ENCODE measurements at regions not wholly inside any gene's neighbourhood (a gene's known extent, or its start where the extent isn't known, plus 50 kb on each side); places are given as distances from the start of the nearest gene placed in this dataset.

DNA sequence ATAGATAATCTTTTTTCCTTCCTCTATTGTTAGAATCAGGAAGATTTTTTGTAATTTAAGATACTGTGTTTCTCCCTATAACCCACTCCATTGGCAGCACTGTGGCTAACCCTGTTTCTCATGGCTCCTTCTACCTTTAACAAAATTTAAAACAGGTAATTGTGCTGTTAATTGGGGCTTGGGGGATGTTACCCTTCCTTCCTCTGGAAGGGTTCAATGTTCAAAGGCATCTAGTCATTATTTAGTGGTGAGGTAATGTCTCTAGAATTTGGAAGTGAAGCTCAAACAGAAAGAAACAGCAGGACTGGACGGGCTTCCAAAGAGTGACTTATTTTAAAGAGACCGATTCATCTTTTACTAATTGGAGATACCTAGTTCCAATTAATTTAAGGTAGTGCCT, 166.4 kb downstream of the TRIML1 start:
- TF ChIP-seq CTCF (IDR thresholded peaks at IDR 0.05), result no peak
- no peak for TF ChIP-seq POLR2A (IDR thresholded peaks at IDR 0.05)
- DNase-seq (ENCODE audit: low spot score in 2 of 2), result no peak
- intact Hi-C loops (cut with DNase I; ENCODE audit: low total_unique reads), result no loop called here
- 50 to 52% methylated on average over 2 of the region's 2 CpGs for WGBS, 2 donors
- no peak overlapping the region for H3K4me3 ChIP-seq (ENCODE audit: low read depth, poor library complexity, severe bottlenecking)

- intact Hi-C loops (cut with DNase I; ENCODE audit: low total_unique reads), result no loop called here
- WGBS, 2 donors, result 79 to 84% methylated on average over 4 of the region's 4 CpGs
- H3K4me3 ChIP-seq (ENCODE audit: low read depth, poor library complexity, severe bottlenecking), result no peak overlapping the region
- no peak for DNase-seq (ENCODE audit: low spot score in 2 of 2)
- TF ChIP-seq CTCF (IDR thresholded peaks at IDR 0.05) (no peak), POLR2A (IDR thresholded peaks at IDR 0.05) (no peak)
These were observed 168.3 kb downstream of the TRIML1 start for GRCh38 chr4:188307591-188307990.

- intact Hi-C loops (cut with DNase I; ENCODE audit: low total_unique reads), result no loop called here
These were observed 168.9 kb downstream of the TRIML1 start for GRCh38 chr4:188308142-188308541.

GRCh38 chr4:188316391-188316790, 177.2 kb downstream of the TRIML1 start:
- TF ChIP-seq POLR2A (IDR thresholded peaks at IDR 0.05) (no peak), CTCF (IDR thresholded peaks at IDR 0.05) (no peak)
- intact Hi-C loops (cut with DNase I; ENCODE audit: low total_unique reads), result no loop called here
- WGBS, 2 donors, result 91 to 96% methylated on average over 2 of the region's 2 CpGs
- no peak overlapping the region for H3K4me3 ChIP-seq (ENCODE audit: low read depth, poor library complexity, severe bottlenecking)
- DNase-seq (ENCODE audit: low spot score in 2 of 2), result no peak

More at GRCh38 chr4:188308142-188308541, 168.9 kb downstream of the TRIML1 start:
- no peak for DNase-seq (ENCODE audit: low spot score in 2 of 2)
- no peak for TF ChIP-seq POLR2A (IDR thresholded peaks at IDR 0.05)
- TF ChIP-seq CTCF (IDR thresholded peaks at IDR 0.05), result no peak
- WGBS, 2 donors, result 81 to 93% methylated on average over 6 of the region's 6 CpGs
- no peak overlapping the region for H3K4me3 ChIP-seq (ENCODE audit: low read depth, poor library complexity, severe bottlenecking)

- intact Hi-C loops (cut with DNase I; ENCODE audit: low total_unique reads), result no loop called here
- no peak for DNase-seq (ENCODE audit: low spot score in 2 of 2)
- no peak overlapping the region for H3K4me3 ChIP-seq (ENCODE audit: low read depth, poor library complexity, severe bottlenecking)
- WGBS, 2 donors, result 74 to 76% methylated on average over 7 of the region's 7 CpGs
- TF ChIP-seq POLR2A (IDR thresholded peaks at IDR 0.05) (no peak), CTCF (IDR thresholded peaks at IDR 0.05) (no peak)
These were observed 189.7 kb downstream of the TRIML1 start for GRCh38 chr4:188328966-188329365.

- DNase-seq (ENCODE audit: low spot score in 2 of 2), result no peak
- TF ChIP-seq POLR2A (IDR thresholded peaks at IDR 0.05), result no peak
- TF ChIP-seq CTCF (IDR thresholded peaks at IDR 0.05), result no peak
- intact Hi-C loops (cut with DNase I; ENCODE audit: low total_unique reads), result no loop called here
- H3K4me3 ChIP-seq (ENCODE audit: low read depth, poor library complexity, severe bottlenecking), result no peak overlapping the region
- WGBS, 2 donors, result 85 to 93% methylated on average over 4 of the region's 4 CpGs
These were observed 190.3 kb downstream of the TRIML1 start for GRCh38 chr4:188329521-188329920.

All from lower leg skin (tissue), 4 donors.